ENCODE measurements at regions not wholly inside any gene's neighbourhood (a gene's known extent, or its start where the extent isn't known, plus 50 kb on each side); places are given as distances from the start of the nearest gene placed in this dataset.

GRCh38 chr10:4012848-4013247 is 227.8 kb upstream of the KLF6 start:
- TF ChIP-seq CTCF (IDR thresholded peaks at IDR 0.05) (no peak), POLR2A (IDR thresholded peaks at IDR 0.05) (no peak), EP300 (IDR thresholded peaks at IDR 0.05) (no peak)
